Fibroblast of the aortic adventitia (primary cell): ENCODE measurements at regions not wholly inside any gene's neighbourhood (a gene's known extent, or its start where the extent isn't known, plus 50 kb on each side); places are given as distances from the start of the nearest gene placed in this dataset.
"Not testable (repeated sequence)": the region's sequence is repeated elsewhere in the genome, so short reads cannot be mapped to it uniquely, and the experiment has no call there.

Experiments
- DNase-seq: peaks from one replicate; pipeline ENCODE4 v3.0.0-alpha.2; 2010; ENCODE audit warnings: low read depth
- H3K4me3 ChIP-seq: 2 replicates; pipeline ENCODE4 v1.5.1; 2011; ENCODE audit warnings: low read depth, mild to moderate bottlenecking, control low read depth, low read length, moderate library complexity
- TF ChIP-seq, protein P1 (sequence below): IDR thresholded peaks from 2 replicates; pipeline ENCODE4 v1.5.1; 2011; ENCODE audit warnings: mild to moderate bottlenecking, low read length, control low read depth, inconsistent platforms; ENCODE audit not compliant: insufficient read depth

DNA sequence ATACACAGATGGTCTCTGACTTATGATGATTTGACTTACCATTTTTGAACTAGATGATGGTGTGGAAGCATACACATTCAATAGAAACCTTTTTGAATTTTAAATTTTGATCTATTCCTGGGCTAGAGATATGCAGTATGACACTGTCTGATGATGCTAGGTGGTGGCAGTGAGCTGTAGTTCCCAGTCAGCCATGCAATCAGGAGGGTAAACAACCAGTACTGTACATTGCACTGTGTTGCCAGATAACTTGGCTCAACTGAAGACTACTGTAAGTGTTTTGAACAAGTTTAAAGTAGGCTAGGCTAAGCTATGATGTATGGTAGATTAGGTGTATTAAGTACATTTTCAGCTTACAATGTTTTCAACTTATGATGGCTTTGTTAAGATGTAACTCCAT lies 859.1 kb upstream of the ARRDC3 start:
- H3K4me3 ChIP-seq = no peak overlapping the region
- TF ChIP-seq, protein P1, sequence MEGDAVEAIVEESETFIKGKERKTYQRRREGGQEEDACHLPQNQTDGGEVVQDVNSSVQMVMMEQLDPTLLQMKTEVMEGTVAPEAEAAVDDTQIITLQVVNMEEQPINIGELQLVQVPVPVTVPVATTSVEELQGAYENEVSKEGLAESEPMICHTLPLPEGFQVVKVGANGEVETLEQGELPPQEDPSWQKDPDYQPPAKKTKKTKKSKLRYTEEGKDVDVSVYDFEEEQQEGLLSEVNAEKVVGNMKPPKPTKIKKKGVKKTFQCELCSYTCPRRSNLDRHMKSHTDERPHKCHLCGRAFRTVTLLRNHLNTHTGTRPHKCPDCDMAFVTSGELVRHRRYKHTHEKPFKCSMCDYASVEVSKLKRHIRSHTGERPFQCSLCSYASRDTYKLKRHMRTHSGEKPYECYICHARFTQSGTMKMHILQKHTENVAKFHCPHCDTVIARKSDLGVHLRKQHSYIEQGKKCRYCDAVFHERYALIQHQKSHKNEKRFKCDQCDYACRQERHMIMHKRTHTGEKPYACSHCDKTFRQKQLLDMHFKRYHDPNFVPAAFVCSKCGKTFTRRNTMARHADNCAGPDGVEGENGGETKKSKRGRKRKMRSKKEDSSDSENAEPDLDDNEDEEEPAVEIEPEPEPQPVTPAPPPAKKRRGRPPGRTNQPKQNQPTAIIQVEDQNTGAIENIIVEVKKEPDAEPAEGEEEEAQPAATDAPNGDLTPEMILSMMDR = no peak
- DNase-seq = no peak

DNA sequence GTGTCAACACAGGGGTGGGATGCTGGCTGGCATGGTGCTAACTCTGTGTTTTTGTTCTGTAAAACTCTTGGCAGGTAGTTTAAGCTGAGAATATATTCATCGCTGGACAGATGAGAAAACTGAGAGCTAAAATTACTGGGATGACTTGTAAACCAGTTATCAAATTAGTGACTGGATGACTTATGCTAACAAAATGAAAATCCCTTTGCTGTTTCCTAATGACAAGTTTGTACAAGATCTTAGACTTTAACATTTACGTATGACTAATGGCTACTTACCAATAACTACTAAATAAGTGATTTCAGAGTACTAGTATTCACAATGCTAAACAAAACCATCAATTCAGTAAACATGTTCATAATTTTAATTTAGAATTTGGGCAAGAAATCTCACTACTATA lies 854.8 kb upstream of the ARRDC3 start:
- TF ChIP-seq, protein P1 = no peak
- no peak for DNase-seq
- no peak overlapping the region for H3K4me3 ChIP-seq

DNA sequence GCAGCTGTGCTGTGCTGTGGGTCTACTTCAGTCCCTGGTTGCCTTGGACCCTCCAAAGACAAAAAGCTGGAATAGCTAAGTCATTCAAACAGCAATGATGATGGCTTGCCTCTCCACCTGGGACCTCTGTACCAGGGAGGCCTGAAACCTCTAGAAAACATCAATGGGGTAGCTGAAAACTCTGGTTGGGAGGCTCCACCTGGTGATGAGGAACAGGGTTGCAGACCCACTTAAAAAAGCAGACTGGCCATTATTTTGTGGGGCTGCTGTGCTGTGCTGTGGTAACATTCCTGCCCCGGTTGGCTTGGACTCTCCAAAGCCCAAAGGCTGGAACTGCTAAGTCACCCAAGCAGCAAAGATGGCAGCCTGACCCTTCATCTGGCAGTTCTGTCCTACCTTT lies 839.3 kb upstream of the ARRDC3 start:
- no peak for DNase-seq
- TF ChIP-seq, protein P1 = no peak

DNA sequence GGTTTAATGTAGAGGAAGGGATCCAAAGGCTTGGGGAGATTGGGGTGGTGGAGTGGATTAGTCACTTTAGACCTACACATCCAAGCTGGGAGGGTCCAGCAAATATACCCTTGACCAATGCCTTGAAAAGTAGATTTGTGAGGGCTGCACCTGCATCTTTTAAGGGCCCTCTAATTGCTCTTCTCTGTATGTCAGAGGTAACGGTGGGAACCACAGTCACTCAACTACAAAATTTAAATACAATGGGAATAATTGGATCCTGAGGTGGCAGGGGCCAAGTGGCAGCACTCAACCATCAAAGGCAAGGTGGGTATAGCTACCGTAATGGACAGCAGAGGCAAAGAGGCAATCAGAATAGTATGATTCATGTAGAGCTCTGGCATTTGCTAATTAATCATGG lies 833.7 kb upstream of the ARRDC3 start:
- H3K4me3 ChIP-seq, DNase-seq: not testable (repeated sequence)

More for the DNA sequence above, 839.3 kb upstream of the ARRDC3 start:
- no peak overlapping the region for H3K4me3 ChIP-seq

DNA sequence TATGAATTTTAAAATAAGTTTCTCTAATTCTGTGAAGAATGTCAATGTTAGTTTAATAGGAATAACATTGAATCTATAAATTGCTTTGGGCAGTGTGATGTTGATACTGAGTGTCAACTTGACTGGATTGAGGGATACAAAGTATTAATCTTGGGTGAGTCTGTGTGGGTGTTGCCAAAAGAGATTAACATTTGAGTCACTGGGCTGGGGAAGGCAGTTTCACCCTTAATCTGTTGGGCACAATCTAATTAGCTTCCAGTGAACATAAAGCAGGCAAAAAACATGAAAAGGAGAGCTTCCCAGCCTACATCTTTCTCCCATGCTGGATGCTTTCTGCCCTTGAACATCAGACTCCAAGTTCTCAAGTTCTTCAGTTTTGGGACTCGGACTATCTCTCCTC lies 832.0 kb upstream of the ARRDC3 start:
- TF ChIP-seq, protein P1 = no peak
- no peak for DNase-seq
- no peak overlapping the region for H3K4me3 ChIP-seq

DNA sequence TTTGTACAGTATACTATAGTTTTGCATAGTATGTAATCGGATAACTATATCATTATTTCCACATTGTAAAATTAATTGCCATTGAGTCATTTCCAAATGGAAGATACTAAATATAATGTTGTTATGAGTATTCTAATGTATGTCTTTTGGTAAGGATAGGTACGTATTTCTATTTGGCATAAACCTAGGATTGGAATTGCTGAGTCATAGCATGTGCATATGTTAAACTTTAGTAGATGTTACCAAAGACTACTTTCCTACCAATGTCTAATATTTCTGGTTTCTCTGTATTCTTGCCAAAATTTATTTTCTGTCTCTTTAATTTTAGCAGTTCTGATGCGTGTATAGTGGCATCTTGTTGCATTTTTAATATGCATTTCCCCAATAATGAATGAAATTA lies 825.1 kb upstream of the ARRDC3 start:
- no peak overlapping the region for H3K4me3 ChIP-seq
- no peak for DNase-seq
- TF ChIP-seq, protein P1 = no peak

DNA sequence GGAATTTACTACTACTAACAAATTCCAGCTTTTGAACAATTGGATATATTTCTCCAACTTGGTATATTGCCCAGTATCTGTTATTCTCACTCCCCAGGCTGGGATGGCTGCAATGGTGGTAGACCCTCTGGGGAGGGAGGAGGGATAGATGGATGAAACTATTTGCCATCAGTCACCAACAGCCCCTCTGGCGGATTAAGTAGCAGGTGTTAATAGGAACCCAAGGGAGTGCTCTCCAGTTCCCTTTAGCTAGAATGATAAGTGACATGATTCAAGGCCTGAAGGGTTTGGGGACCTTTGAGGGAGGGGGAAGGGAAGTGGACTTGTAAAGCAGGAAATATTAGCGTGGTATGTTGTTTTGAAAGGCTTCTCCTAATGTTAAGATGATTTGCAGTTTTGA lies 824.0 kb upstream of the ARRDC3 start:
- no peak for DNase-seq
- H3K4me3 ChIP-seq = no peak overlapping the region
- TF ChIP-seq, protein P1 = no peak
